H9 (cell line): ENCODE measurements at regions not wholly inside any gene's neighbourhood (a gene's known extent, or its start where the extent isn't known, plus 50 kb on each side); places are given as distances from the start of the nearest gene placed in this dataset.

Experiments
- DNase-seq: peaks from one replicate; pipeline ENCODE4 v3.0.0-alpha.2; 2017
- H2AFZ ChIP-seq: one replicate; pipeline ENCODE4 v1.6.1; 2013; ENCODE audit warnings: mild to moderate bottlenecking, low read length, control low read depth, moderate library complexity
- H2AK5ac ChIP-seq: 2 replicates; pipeline ENCODE4 v1.6.1; 2013; ENCODE audit warnings: low read length, control low read depth, mixed read lengths; ENCODE audit not compliant: insufficient read length
- H2BK120ac ChIP-seq: one replicate; pipeline ENCODE4 v1.6.1; 2013; ENCODE audit warnings: low read depth, mild to moderate bottlenecking, low read length, control low read depth, inconsistent platforms; ENCODE audit not compliant: poor library complexity, severe bottlenecking
- H2BK12ac ChIP-seq: 2 replicates; pipeline ENCODE4 v1.6.1; 2013; ENCODE audit warnings: low read length, control low read depth, mixed read lengths, low read depth; ENCODE audit not compliant: insufficient read length
- H2BK15ac ChIP-seq: 2 replicates; pipeline ENCODE4 v1.6.1; 2013; ENCODE audit warnings: low read depth, low read length, control low read depth
- H2BK20ac ChIP-seq: one replicate; pipeline ENCODE4 v1.6.1; 2013; ENCODE audit warnings: low read depth, mild to moderate bottlenecking, low read length, control low read depth, inconsistent platforms; ENCODE audit not compliant: poor library complexity, severe bottlenecking
- H2BK5ac ChIP-seq: 2 replicates; pipeline ENCODE4 v1.6.1; 2013; ENCODE audit warnings: low read length, control low read depth, mixed read lengths; ENCODE audit not compliant: insufficient read length
- H3K14ac ChIP-seq: 2 replicates; pipeline ENCODE4 v1.6.1; 2013; ENCODE audit warnings: low read length, control low read depth; ENCODE audit not compliant: insufficient read depth
- H3K18ac ChIP-seq: 2 replicates; pipeline ENCODE4 v1.6.1; 2013; ENCODE audit warnings: low read depth, mild to moderate bottlenecking, mixed read lengths, low read length, control low read depth; ENCODE audit not compliant: insufficient read length
- H3K23ac ChIP-seq: 2 replicates; pipeline ENCODE4 v1.6.1; 2013; ENCODE audit warnings: low read length, control low read depth, mixed read lengths, low read depth; ENCODE audit not compliant: insufficient read length
- H3K23me2 ChIP-seq: 2 replicates; pipeline ENCODE4 v1.6.1; 2013; ENCODE audit warnings: low read depth, mild to moderate bottlenecking, mixed read lengths, low read length, control low read depth; ENCODE audit not compliant: insufficient read length, poor library complexity, severe bottlenecking
- H3K27ac ChIP-seq: 2 replicates; pipeline ENCODE4 v1.5.1; 2013; ENCODE audit warnings: low read length, control low read depth, mixed read lengths, low read depth; ENCODE audit not compliant: insufficient read length
- H3K27me3 ChIP-seq: 2 replicates; pipeline ENCODE4 v1.6.1; 2013; ENCODE audit warnings: low read length, control low read depth, inconsistent platforms; ENCODE audit not compliant: insufficient read depth
- H3K4ac ChIP-seq: 2 replicates; pipeline ENCODE4 v1.6.1; 2013; ENCODE audit warnings: low read depth, mild to moderate bottlenecking, control low read depth, inconsistent platforms, low read length, moderate library complexity
- H3K4me1 ChIP-seq: 2 replicates; pipeline ENCODE4 v1.6.1; 2013; ENCODE audit warnings: low read length, control low read depth, inconsistent platforms; ENCODE audit not compliant: insufficient read depth
- H3K4me2 ChIP-seq: 2 replicates; pipeline ENCODE4 v1.6.1; 2013; ENCODE audit warnings: low read length, control low read depth, mixed read lengths; ENCODE audit not compliant: insufficient read length, insufficient read depth
- H3K56ac ChIP-seq: 2 replicates; pipeline ENCODE4 v1.6.1; 2013; ENCODE audit warnings: low read depth, mild to moderate bottlenecking, mixed read lengths, low read length, control low read depth; ENCODE audit not compliant: insufficient read length
- H3K79me1 ChIP-seq: 2 replicates; pipeline ENCODE4 v1.6.1; 2013; ENCODE audit warnings: low read depth, mild to moderate bottlenecking, moderate library complexity, low read length, control low read depth, inconsistent platforms; ENCODE audit not compliant: insufficient read depth, poor library complexity, severe bottlenecking
- H3K79me2 ChIP-seq: 2 replicates; pipeline ENCODE4 v1.6.1; 2013; ENCODE audit warnings: low read length, control low read depth, inconsistent platforms; ENCODE audit not compliant: insufficient read depth
- H3K9ac ChIP-seq: 2 replicates; pipeline ENCODE4 v1.6.1; 2013; ENCODE audit warnings: low read length, control low read depth, mixed read lengths; ENCODE audit not compliant: insufficient read length; ENCODE audit errors: extremely low read depth
- H3K9me3 ChIP-seq: one replicate; pipeline ENCODE4 v1.6.1; 2013; ENCODE audit warnings: low read depth, low read length, inconsistent platforms; ENCODE audit not compliant: control insufficient read depth
- H3T11ph ChIP-seq: one replicate; pipeline ENCODE4 v1.6.1; 2013; ENCODE audit warnings: mild to moderate bottlenecking, low read length, control low read depth, inconsistent platforms
- H4K20me1 ChIP-seq: one replicate; pipeline ENCODE4 v1.6.1; 2013; ENCODE audit not compliant: control insufficient read depth, insufficient read length, insufficient read depth
- H4K5ac ChIP-seq: 2 replicates; pipeline ENCODE4 v1.6.1; 2013; ENCODE audit warnings: low read depth, mild to moderate bottlenecking, mixed read lengths, low read length, control low read depth; ENCODE audit not compliant: insufficient read length
- H4K8ac ChIP-seq: replicated peaks from 2 replicates; pipeline ENCODE4 v1.6.1; 2013; ENCODE audit warnings: low read length, control low read depth, mixed read lengths, low read depth; ENCODE audit not compliant: insufficient read length
- H4K91ac ChIP-seq: 2 replicates; pipeline ENCODE4 v1.6.1; 2013; ENCODE audit warnings: low read depth, mild to moderate bottlenecking, moderate library complexity, mixed read lengths, low read length, control low read depth; ENCODE audit not compliant: insufficient read length
- H3K27ac Mint-ChIP-seq, 3 experiments: 2 replicates in 2 of 3; 3 replicates in 1 of 3; pipeline ENCODE4 v1.8.0; 2020 to 2021; ENCODE audit warnings: mixed read lengths in 3 of 3, mild to moderate bottlenecking in 1 of 3, moderate library complexity in 1 of 3
- H3K27me3 Mint-ChIP-seq: 2 replicates; pipeline ENCODE4 v1.8.0; 2021; ENCODE audit warnings: low read depth, mild to moderate bottlenecking, moderate library complexity, mixed read lengths
- H3K36me3 Mint-ChIP-seq, 3 experiments: 2 replicates in 2 of 3; 3 replicates in 1 of 3; pipeline ENCODE4 v1.8.0; 2020 to 2021; ENCODE audit warnings: low read depth in 3 of 3, mixed read lengths in 3 of 3; ENCODE audit not compliant: insufficient read depth in 1 of 3
- H3K4me1 Mint-ChIP-seq, 2 experiments: 2 replicates each; pipeline ENCODE4 v1.8.0; 2020; ENCODE audit warnings: mixed read lengths in 2 of 2
- H3K4me3 Mint-ChIP-seq, 2 experiments: 2 replicates in 1 of 2; 3 replicates in 1 of 2; pipeline ENCODE4 v1.8.0; 2020 to 2021; ENCODE audit warnings: mild to moderate bottlenecking in 2 of 2, mixed read lengths in 2 of 2, moderate library complexity in 1 of 2
- H3K9me3 Mint-ChIP-seq, 2 experiments: 2 replicates in 1 of 2; 3 replicates in 1 of 2; pipeline ENCODE4 v1.8.0; 2020; ENCODE audit warnings: mild to moderate bottlenecking in 2 of 2, mixed read lengths in 2 of 2, moderate library complexity in 1 of 2
- WGBS: extraction: QIAGEN DNeasy Blood & Tissue Kit; methylation state at CpG from one replicate; pipeline ENCODE4 v1.1.7; 2013; ENCODE audit warnings: missing lambda C conversion rate, low lambda C conversion rate, mixed read lengths; ENCODE audit not compliant: insufficient read length; ENCODE audit errors: extremely low coverage; 5-methylcytosine and 5-hydroxymethylcytosine counted together
- TF ChIP-seq, protein P1 (sequence below): fragments of 200-600 bp; sonication (generic); conservative IDR thresholded peaks from 3 replicates; pipeline ENCODE4 v1.8.0; 2021; ENCODE audit warnings: antibody characterized with exemption, mild to moderate bottlenecking

DNA sequence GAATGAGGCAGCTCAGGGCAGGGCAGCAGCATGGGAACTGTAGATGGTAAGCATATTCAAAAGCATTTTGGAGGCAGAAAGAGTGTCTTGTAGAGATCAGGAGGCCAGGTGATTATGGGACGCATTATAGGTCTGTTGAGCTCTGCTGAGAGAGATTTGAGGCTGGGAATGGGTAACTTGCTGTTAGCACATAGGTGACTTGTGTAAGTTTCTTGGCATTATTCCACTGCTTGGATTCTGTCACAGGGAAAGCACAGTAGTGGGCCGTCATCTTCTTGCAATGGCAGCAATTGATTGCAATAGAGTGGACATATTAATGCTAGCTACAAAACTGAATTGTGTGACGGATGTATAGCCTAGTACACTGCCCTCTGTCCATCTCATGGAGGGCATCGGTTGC, 434.3 kb upstream of the IGFBP3 start:
- H3K79me2 ChIP-seq, result no peaks in the 10 kb centered on the region
- H3K18ac ChIP-seq, result no peak overlapping the region
- WGBS, result no CpG with 5 or more reads among the region's 4 CpGs
- Mint-ChIP-seq H3K27me3 (no peaks in the 10 kb centered on the region), H3K4me3 (no peak overlapping the region), H3K9me3 (peaks cover 0 to 3% of the 10 kb centered on the region in 2 experiments; a peak in 2 of 5 replicates), H3K27ac (no peak overlapping the region), H3K4me1 (peaks cover 8 to 15% of the 10 kb centered on the region in 2 experiments), H3K36me3 (peaks cover 0 to 2% (median 0%) of the 10 kb centered on the region in 3 experiments; a peak in 1 of 7 replicates)
- H4K8ac ChIP-seq, result no peak overlapping the region
- H3T11ph ChIP-seq, result no peak overlapping the region
- H3K27me3 ChIP-seq, result no peaks in the 10 kb centered on the region
- no peak overlapping the region for H3K4me2 ChIP-seq
- no peak overlapping the region for H4K91ac ChIP-seq
- H3K23ac ChIP-seq, result no peak overlapping the region
- H2BK15ac ChIP-seq, result no peak overlapping the region
- no peak overlapping the region for H4K5ac ChIP-seq
- H2BK120ac ChIP-seq, result no peak overlapping the region
- no peak overlapping the region for H2AK5ac ChIP-seq
- no peaks in the 10 kb centered on the region for H3K9me3 ChIP-seq
- TF ChIP-seq, protein P1, sequence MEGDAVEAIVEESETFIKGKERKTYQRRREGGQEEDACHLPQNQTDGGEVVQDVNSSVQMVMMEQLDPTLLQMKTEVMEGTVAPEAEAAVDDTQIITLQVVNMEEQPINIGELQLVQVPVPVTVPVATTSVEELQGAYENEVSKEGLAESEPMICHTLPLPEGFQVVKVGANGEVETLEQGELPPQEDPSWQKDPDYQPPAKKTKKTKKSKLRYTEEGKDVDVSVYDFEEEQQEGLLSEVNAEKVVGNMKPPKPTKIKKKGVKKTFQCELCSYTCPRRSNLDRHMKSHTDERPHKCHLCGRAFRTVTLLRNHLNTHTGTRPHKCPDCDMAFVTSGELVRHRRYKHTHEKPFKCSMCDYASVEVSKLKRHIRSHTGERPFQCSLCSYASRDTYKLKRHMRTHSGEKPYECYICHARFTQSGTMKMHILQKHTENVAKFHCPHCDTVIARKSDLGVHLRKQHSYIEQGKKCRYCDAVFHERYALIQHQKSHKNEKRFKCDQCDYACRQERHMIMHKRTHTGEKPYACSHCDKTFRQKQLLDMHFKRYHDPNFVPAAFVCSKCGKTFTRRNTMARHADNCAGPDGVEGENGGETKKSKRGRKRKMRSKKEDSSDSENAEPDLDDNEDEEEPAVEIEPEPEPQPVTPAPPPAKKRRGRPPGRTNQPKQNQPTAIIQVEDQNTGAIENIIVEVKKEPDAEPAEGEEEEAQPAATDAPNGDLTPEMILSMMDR, result no peak
- H3K27ac ChIP-seq, result no peak overlapping the region
- no peak overlapping the region for H3K56ac ChIP-seq
- no peaks in the 10 kb centered on the region for H3K4me1 ChIP-seq
- no peak overlapping the region for H2BK5ac ChIP-seq
- H2BK20ac ChIP-seq, result no peak overlapping the region
- no peak overlapping the region for H2BK12ac ChIP-seq
- no peak for DNase-seq
- H3K9ac ChIP-seq, result no peak overlapping the region
- H3K4ac ChIP-seq, result no peak overlapping the region
- no peaks in the 10 kb centered on the region for H3K79me1 ChIP-seq
- no peak overlapping the region for H2AFZ ChIP-seq
- no peak overlapping the region for H3K14ac ChIP-seq
- H3K23me2 ChIP-seq, result no peaks in the 10 kb centered on the region
- no peaks in the 10 kb centered on the region for H4K20me1 ChIP-seq
